ENCODE measurements at regions not wholly inside any gene's neighbourhood (a gene's known extent, or its start where the extent isn't known, plus 50 kb on each side); places are given as distances from the start of the nearest gene placed in this dataset.
"Not testable (repeated sequence)": the region's sequence is repeated elsewhere in the genome, so short reads cannot be mapped to it uniquely, and the experiment has no call there.

DNA sequence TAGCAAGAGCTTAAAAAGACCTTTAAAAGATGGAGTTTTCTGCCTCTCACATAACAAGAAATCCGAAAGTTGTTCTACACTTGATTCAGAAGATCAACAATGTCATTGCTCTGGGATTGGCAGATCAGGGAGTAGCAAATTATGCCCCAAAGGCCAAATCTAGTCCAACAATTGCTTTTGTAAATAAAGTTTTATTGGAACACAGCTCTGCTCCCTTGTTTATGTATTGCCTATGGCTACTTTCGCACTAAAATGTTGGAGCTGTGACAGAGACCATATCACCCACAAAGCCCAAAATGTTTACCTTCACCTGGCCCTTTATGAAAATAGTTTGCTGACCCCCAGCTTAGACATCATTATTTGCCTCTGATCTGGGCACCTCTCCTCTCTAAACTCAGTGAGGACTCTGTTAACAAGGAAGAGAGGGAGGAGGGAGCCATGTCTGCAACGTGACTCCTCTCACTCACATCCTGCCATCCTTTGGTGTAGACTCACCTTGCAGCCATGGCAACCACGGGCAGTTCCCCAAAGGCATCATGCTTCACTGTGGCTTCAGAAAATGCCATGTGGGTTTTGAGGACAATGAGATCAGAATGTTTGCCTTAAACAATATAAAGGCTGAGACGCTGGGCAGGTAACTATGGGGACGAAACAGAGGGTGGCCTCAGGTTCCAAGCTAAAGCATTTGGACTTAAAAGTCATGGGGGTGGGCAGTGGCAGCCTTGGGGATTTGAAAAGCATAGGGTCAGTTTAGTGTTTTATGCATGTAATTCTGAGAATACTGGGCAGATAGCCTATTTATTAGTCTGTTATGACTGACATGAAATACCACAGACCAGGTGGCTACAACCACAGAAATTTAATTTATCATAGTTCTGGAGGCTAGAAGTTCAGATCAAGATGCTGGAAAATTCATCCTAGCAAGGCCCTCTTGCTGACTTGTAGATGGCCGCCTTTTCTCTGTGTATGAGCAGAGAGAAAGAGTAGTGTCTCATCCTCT is 149.7 kb upstream of the TNFAIP3 start:
- Histone ChIP-seq H3K36me3 (no peaks in the 10 kb centered on the region), H3K4me1 (peaks cover 0 to 5% (median 0%) of the 10 kb centered on the region in 9 donors), H3K9me3 (no peaks in the 10 kb centered on the region), H3K27me3 (no peaks in the 10 kb centered on the region), H3K27ac (no peak overlapping the region), H3K4me3 (no peak overlapping the region)
- intact Hi-C loops (cut with DNase I), result no loop called here
- WGBS, 2 donors, result 89 to 92% methylated on average over 7 of the region's 7 CpGs
- TF ChIP-seq, protein P1, sequence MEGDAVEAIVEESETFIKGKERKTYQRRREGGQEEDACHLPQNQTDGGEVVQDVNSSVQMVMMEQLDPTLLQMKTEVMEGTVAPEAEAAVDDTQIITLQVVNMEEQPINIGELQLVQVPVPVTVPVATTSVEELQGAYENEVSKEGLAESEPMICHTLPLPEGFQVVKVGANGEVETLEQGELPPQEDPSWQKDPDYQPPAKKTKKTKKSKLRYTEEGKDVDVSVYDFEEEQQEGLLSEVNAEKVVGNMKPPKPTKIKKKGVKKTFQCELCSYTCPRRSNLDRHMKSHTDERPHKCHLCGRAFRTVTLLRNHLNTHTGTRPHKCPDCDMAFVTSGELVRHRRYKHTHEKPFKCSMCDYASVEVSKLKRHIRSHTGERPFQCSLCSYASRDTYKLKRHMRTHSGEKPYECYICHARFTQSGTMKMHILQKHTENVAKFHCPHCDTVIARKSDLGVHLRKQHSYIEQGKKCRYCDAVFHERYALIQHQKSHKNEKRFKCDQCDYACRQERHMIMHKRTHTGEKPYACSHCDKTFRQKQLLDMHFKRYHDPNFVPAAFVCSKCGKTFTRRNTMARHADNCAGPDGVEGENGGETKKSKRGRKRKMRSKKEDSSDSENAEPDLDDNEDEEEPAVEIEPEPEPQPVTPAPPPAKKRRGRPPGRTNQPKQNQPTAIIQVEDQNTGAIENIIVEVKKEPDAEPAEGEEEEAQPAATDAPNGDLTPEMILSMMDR (IDR thresholded peaks at IDR 0.05), result no peak
- ATAC-seq (no peak), DNase-seq (no peak)

GRCh38 chr6:137718903-137719302 is 148.2 kb upstream of the TNFAIP3 start:
- WGBS, 2 donors, result 94% methylated on average over 5 of the region's 5 CpGs
- H3K4me3 ChIP-seq; H3K36me3 ChIP-seq; H3K27me3 ChIP-seq; DNase-seq; H3K9me3 ChIP-seq; H3K27ac ChIP-seq; ATAC-seq; intact Hi-C loops (cut with DNase I): not testable (repeated sequence)
- H3K4me1 ChIP-seq, result peaks cover 0 to 20% (median 0%) of the 10 kb centered on the region in 9 donors

DNA sequence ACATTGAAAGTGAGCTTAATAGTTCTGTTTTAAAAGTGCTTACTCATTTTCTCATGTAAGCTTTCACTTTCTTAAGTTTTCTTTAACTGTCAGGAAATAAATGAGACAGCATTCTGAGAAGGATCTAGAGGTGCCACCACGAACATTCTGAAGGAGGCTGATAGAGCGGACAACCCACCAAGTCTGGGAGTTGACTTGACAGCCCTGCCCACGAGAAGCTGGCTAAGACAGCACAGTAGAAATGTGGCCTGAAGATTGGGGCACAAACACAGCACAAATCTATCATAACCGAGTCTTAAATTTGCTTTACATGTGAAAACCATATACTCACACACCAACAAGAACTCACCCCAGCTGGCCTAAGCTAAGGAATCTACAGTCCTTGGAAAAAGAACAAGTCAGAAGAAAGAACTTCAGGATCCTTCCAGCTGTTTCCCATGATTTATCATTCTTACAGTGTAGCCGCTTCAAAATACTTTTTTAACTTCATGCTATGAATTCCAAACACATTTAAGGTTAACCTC is 144.2 kb upstream of the TNFAIP3 start:
- Histone ChIP-seq H3K4me3 (no peak overlapping the region), H3K9me3 (no peaks in the 10 kb centered on the region), H3K4me1 (peaks cover 0 to 44% (median 0%) of the 10 kb centered on the region in 9 donors), H3K36me3 (no peaks in the 10 kb centered on the region), H3K27me3 (no peaks in the 10 kb centered on the region), H3K27ac (peak overlapping the region in 1 of 10 donors; percentile 69)
- no peak for DNase-seq
- 82 to 87% methylated on average over 5 of the region's 5 CpGs for WGBS, 2 donors
- intact Hi-C loops (cut with DNase I), result no loop called here
- no peak for ATAC-seq
- TF ChIP-seq, protein P1 (IDR thresholded peaks at IDR 0.05), result no peak

- Histone ChIP-seq H3K36me3 (no peaks in the 10 kb centered on the region), H3K4me1 (peaks cover 0 to 51% (median 0%) of the 10 kb centered on the region in 9 donors), H3K27me3 (no peaks in the 10 kb centered on the region), H3K9me3 (no peaks in the 10 kb centered on the region), H3K27ac (peak overlapping the region in 1 of 10 donors; percentile 69), H3K4me3 (no peak overlapping the region)
- WGBS, 2 donors, result 76 to 83% methylated on average over 4 of the region's 4 CpGs
- DNase-seq (no peak), ATAC-seq (no peak)
- intact Hi-C loops (cut with DNase I), result no loop called here
- TF ChIP-seq, protein P1 (IDR thresholded peaks at IDR 0.05), result no peak
Observed at GRCh38 chr6:137723273-137724017, 143.6 kb upstream of the TNFAIP3 start.

Measured in heart right ventricle (tissue), 16 donors.